ENCODE measurements at regions not wholly inside any gene's neighbourhood (a gene's known extent, or its start where the extent isn't known, plus 50 kb on each side); places are given as distances from the start of the nearest gene placed in this dataset.

- TF ChIP-seq, protein P1, sequence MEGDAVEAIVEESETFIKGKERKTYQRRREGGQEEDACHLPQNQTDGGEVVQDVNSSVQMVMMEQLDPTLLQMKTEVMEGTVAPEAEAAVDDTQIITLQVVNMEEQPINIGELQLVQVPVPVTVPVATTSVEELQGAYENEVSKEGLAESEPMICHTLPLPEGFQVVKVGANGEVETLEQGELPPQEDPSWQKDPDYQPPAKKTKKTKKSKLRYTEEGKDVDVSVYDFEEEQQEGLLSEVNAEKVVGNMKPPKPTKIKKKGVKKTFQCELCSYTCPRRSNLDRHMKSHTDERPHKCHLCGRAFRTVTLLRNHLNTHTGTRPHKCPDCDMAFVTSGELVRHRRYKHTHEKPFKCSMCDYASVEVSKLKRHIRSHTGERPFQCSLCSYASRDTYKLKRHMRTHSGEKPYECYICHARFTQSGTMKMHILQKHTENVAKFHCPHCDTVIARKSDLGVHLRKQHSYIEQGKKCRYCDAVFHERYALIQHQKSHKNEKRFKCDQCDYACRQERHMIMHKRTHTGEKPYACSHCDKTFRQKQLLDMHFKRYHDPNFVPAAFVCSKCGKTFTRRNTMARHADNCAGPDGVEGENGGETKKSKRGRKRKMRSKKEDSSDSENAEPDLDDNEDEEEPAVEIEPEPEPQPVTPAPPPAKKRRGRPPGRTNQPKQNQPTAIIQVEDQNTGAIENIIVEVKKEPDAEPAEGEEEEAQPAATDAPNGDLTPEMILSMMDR (IDR thresholded peaks at IDR 0.05): no peak
- TF ChIP-seq POLR2AphosphoS5 (IDR thresholded peaks at IDR 0.05): no peak
These were observed 345.8 kb upstream of the PPARGC1A start for GRCh38 chr4:24235618-24236017.
